GM10266 (cell line): ENCODE measurements at regions not wholly inside any gene's neighbourhood (a gene's known extent, or its start where the extent isn't known, plus 50 kb on each side); places are given as distances from the start of the nearest gene placed in this dataset.
"Not testable (repeated sequence)": the region's sequence is repeated elsewhere in the genome, so short reads cannot be mapped to it uniquely, and the experiment has no call there.

Experiments used
- DNase-seq: peaks from one replicate; pipeline ENCODE4 v3.0.0; 2012; ENCODE audit errors: extremely low spot score
- CTCF ChIP-seq: IDR thresholded peaks from 2 replicates; pipeline ENCODE4 v1.5.1; 2012; ENCODE audit warnings: mild to moderate bottlenecking, low read depth; ENCODE audit not compliant: control insufficient read depth, insufficient read depth; ENCODE audit errors: missing control alignments

GRCh38 chr3:163521261-163521660 lies 1557.0 kb downstream of the SI start:
- no peak for DNase-seq
- TF ChIP-seq CTCF = no peak

GRCh38 chr3:163518065-163518464 lies 1560.2 kb downstream of the SI start:
- no peak for TF ChIP-seq CTCF
- no peak for DNase-seq

DNA sequence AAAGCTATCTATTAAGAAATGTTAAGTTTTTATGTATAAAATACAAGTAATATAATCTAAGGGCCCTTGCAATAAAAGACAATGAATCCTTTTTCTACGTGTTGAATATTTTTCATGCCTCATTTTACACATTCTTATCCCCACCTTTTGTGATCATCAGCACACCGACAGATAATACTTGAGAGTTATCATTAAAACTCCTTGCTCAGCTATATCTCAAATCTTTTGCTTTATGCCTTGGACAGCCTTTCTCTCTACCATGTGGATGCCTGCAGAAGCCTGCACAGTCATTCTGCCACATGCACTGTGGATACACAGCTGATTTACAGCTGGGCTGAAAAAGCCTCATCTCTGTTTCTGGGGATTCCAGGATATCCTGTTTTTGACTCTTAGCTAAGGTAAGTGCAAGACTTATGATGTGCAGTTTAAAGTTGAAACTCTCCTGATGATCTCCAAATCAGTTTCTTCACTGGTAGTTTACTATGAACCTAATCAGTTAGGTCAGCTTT lies 1565.1 kb downstream of the SI start:
- DNase-seq = no peak
- TF ChIP-seq CTCF = no peak

DNA sequence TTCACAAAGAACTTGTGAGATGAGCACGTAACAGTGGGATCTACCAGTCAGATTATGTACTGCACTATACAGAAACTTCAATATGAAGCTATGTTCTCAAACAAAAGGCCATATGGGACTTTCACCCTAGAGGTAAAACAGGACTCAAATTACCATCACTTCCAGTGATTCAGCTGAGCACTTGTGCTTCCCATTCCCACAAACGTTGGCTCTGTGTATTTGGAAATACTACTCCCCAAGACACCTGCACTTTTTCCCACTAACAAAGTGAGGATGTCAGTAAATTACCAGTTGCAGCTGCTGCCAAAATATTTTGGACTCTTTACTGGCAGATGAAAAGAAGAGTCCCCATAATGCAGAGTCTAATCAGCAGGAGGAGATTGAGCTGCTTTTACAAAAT lies 1570.1 kb downstream of the SI start:
- DNase-seq = no peak

DNA sequence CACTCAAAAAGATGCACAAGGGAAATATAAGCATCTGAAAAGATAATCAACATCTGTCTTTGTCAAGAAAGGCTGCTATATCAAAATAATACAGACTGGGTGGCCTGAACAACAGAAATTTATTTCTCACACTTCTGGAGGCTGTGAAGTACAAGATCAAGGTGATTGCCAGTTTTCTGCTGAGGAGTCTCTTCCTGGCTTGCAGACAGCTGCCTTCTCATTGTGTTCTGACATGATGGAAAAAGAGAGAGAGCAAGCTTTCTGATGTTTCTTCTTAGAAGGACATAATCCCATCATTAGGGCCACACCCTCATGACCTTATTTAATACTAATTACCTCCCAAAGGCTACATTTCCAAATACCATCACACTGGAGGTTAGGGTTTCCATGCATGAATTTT lies 1573.3 kb downstream of the SI start:
- DNase-seq = no peak
- no peak for TF ChIP-seq CTCF

More for the DNA sequence above, 1570.1 kb downstream of the SI start:
- no peak for TF ChIP-seq CTCF

- not testable (repeated sequence) for DNase-seq
Observed at GRCh38 chr3:163499736-163500219, 1578.5 kb downstream of the SI start.

DNA sequence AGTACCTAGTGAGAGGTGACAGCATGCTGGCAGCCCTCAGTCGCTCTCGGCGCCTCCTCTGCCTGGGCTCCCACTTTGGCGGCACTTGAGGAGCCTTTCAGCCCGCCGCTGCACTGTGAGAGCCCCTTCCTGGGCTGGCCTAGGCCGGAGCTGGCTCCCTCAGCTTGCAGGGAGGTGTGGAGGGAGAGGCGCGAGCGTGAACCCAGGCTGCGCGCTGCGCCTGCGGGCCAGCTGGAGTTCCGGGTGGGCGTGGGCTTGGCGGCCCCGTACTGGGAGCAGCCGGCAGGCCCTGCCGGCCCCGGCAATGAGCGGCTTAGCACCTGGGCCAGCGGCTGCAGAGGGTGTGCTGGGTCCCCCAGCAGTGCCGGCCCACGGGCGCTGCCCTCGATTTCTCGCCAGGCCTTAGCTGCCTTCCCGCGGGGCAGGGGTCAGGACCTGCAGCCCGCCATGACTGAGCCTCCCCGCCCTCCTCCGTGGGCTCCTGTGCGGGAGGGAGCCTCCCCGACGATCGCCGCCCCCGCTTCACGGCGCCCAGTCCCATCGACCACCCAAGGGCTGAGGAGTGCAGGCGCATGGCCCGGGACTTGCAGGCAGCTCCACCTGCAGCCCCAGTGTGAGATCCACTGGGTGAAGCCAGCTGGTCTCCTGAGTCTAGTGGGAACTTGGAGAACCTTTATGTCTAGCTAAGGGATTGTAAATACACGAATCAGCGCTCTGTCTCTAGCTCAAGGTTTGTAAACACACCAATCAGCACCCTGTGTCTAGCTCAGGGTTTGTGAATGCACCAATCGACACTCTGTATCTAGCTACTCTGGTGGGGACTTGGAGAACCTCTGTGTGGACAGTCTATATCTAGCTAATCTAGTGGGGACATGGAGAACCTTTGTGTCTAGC lies 1579.2 kb downstream of the SI start:
- not testable (repeated sequence) for DNase-seq

DNA sequence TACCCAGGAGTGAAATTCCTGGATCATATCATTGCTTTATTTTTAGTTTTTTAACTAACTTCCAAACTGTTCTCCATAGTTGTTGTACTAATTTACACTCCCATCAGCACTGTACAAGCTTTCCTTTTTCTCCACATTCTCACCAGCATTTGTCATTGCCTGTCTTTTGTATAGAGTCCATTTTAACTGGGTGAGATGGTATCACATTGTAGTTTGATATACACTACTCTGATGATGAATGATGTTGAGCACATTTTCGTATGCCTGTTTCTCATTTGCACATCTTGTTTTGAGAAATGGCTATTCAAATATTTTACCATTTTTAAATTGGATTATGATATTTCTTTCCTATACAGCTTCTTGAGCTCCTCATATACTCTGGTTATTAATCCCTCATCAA lies 1586.6 kb downstream of the SI start:
- TF ChIP-seq CTCF = no peak
- no peak for DNase-seq
